H1 (cell line): ENCODE measurements at regions not wholly inside any gene's neighbourhood (a gene's known extent, or its start where the extent isn't known, plus 50 kb on each side); places are given as distances from the start of the nearest gene placed in this dataset.

Experiments
- JUND ChIP-seq: IDR thresholded peaks from 2 replicates; pipeline ENCODE4 v1.6.1; 2011; ENCODE audit warnings: mild to moderate bottlenecking, improper control_type of control experiment, low read length
- RNF2 ChIP-seq: fragments of 200-900, 300-1000 bp; sonication (generic); IDR thresholded peaks from 2 replicates; pipeline ENCODE4 v1.7.1; 2016; ENCODE audit warnings: borderline replicate concordance, low read depth, mild to moderate bottlenecking, antibody characterized with exemption, low read length; ENCODE audit not compliant: poor library complexity, severe bottlenecking; ENCODE audit errors: missing control alignments
- SRF ChIP-seq: IDR thresholded peaks from 2 replicates; pipeline ENCODE4 v1.6.1; 2011; ENCODE audit warnings: mild to moderate bottlenecking, low read depth, low read length, moderate library complexity
- SUZ12 ChIP-seq: fragments of 200-600 bp; sonication (generic); IDR thresholded peaks from 2 replicates; pipeline ENCODE4 v1.6.1; 2012; ENCODE audit warnings: mild to moderate bottlenecking, inconsistent platforms, low read length, moderate library complexity, mixed read lengths
- TF ChIP-seq, protein P1 (sequence below), 3 experiments: IDR thresholded peaks; 1 replicate in 2 of 3; 2 replicates in 1 of 3; pipeline versions ENCODE4 v1.5.1 to v1.6.1; 2011; ENCODE audit warnings: low read length in 3 of 3, mild to moderate bottlenecking in 3 of 3, inconsistent platforms in 2 of 3, low read depth in 1 of 3, moderate library complexity in 1 of 3; ENCODE audit not compliant: insufficient read depth in 1 of 3; ENCODE audit errors: control extremely low read depth in 1 of 3

GRCh38 chr9:108800632-108801099 is 55.1 kb downstream of the ACTL7B start (continued):
- TF ChIP-seq SUZ12: no peak
- TF ChIP-seq, protein P1, sequence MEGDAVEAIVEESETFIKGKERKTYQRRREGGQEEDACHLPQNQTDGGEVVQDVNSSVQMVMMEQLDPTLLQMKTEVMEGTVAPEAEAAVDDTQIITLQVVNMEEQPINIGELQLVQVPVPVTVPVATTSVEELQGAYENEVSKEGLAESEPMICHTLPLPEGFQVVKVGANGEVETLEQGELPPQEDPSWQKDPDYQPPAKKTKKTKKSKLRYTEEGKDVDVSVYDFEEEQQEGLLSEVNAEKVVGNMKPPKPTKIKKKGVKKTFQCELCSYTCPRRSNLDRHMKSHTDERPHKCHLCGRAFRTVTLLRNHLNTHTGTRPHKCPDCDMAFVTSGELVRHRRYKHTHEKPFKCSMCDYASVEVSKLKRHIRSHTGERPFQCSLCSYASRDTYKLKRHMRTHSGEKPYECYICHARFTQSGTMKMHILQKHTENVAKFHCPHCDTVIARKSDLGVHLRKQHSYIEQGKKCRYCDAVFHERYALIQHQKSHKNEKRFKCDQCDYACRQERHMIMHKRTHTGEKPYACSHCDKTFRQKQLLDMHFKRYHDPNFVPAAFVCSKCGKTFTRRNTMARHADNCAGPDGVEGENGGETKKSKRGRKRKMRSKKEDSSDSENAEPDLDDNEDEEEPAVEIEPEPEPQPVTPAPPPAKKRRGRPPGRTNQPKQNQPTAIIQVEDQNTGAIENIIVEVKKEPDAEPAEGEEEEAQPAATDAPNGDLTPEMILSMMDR (IDR thresholded peaks at IDR 0.05; ENCODE audit: control extremely low read depth in 1 of 3, insufficient read depth in 1 of 3, low read depth in 1 of 3, low read length in 3 of 3): no peak
- TF ChIP-seq JUND: no peak
- no peak for TF ChIP-seq SRF
- no peak for TF ChIP-seq RNF2
